A549 (cell line): ENCODE measurements at regions not wholly inside any gene's neighbourhood (a gene's known extent, or its start where the extent isn't known, plus 50 kb on each side); places are given as distances from the start of the nearest gene placed in this dataset.

Experiments used
- ATAC-seq, 2 experiments: fragments of 200-7000 bp in 1 of 2; fragments of >200 bp in 1 of 2; cut with Nextera tagmentation in 1 of 2; cut with Tn5 transposase in 1 of 2; 3 replicates each; pipeline versions ENCODE4 v1.8.0 to v1.9.1; 2018 to 2020; ENCODE audit warnings: mild to moderate bottlenecking in 1 of 2, moderate library complexity in 1 of 2
- CTCF ChIA-PET: fragments of 300-600 bp; sonication (Branson Sonifier 250); formaldehyde crosslinking; extraction: SDS; loops from one replicate; lab custom pipeline; 2021; ENCODE audit warnings: antibody characterized with exemption, inconsistent platforms; lab: Yijun Ruan, JAX
- POLR2A ChIA-PET: fragments of 350-600 bp; formaldehyde crosslinking; extraction: SDS; loops from one replicate; lab custom pipeline; 2021; ENCODE audit warnings: antibody characterized with exemption, inconsistent platforms; lab: Yijun Ruan, JAX
- DNase-seq, 2 experiments: peaks; one replicate each; pipeline versions ENCODE4 v3.0.0 to v3.0.0-alpha.2; 2011 to 2016; ENCODE audit warnings: low read depth in 1 of 2, low spot score in 1 of 2
- FAIRE-seq: peaks from 2 replicates; lab custom pipeline; 2011; peaks lifted over from hg19 to GRCh38; lab: Jason Lieb, UNC
- H3K27ac ChIP-seq, 2 experiments: fragments of >200 bp; sonication (Bioruptor Twin); formaldehyde crosslinking; 3 replicates each; pipeline ENCODE4 v1.5.1; 2016 to 2017
- H3K4me1 ChIP-seq: fragments of >200 bp; sonication (Bioruptor Twin); formaldehyde crosslinking; 3 replicates; pipeline ENCODE4 v1.6.1; 2016
- H3K4me2 ChIP-seq: fragments of >200 bp; sonication (Bioruptor Twin); formaldehyde crosslinking; 3 replicates; pipeline ENCODE4 v1.6.1; 2016
- H3K4me3 ChIP-seq: fragments of >200 bp; sonication (Bioruptor Twin); formaldehyde crosslinking; 3 replicates; pipeline ENCODE4 v1.5.1; 2016
- H3K9me3 ChIP-seq: fragments of >200 bp; sonication (Bioruptor Twin); formaldehyde crosslinking; 3 replicates; pipeline ENCODE4 v1.6.1; 2016
- BCL3 ChIP-seq: fragments of >200 bp; sonication (Bioruptor Twin); formaldehyde crosslinking; IDR thresholded peaks from 3 replicates; pipeline ENCODE4 v1.6.1; 2016
- CBX2 ChIP-seq: fragments of 200-600 bp; sonication (generic); IDR thresholded peaks from 2 replicates; pipeline ENCODE4 v1.6.1; 2016; ENCODE audit warnings: low read depth, mild to moderate bottlenecking, borderline replicate concordance
- CBX8 ChIP-seq: fragments of 200-600 bp; sonication (generic); IDR thresholded peaks from 2 replicates; pipeline ENCODE4 v1.6.1; 2016
- CHD2 ChIP-seq: fragments of 150-350 bp; IDR thresholded peaks from 2 replicates; pipeline ENCODE4 v1.6.1; 2014; ENCODE audit warnings: low read length; ENCODE audit not compliant: partially characterized antibody
- EHMT2 ChIP-seq: fragments of 200-600 bp; sonication (generic); IDR thresholded peaks from 2 replicates; pipeline ENCODE4 v1.6.1; 2016; ENCODE audit warnings: antibody characterized with exemption, low read depth, mild to moderate bottlenecking, moderate library complexity
- ELK1 ChIP-seq: fragments of 150-350 bp; IDR thresholded peaks from 2 replicates; pipeline ENCODE4 v1.6.1; 2014; ENCODE audit warnings: low read depth, mild to moderate bottlenecking, low read length
- EP300 ChIP-seq, 2 experiments: fragments of >200 bp; sonication (Bioruptor Twin); formaldehyde crosslinking; IDR thresholded peaks; 2 replicates in 1 of 2; 3 replicates in 1 of 2; pipeline ENCODE4 v1.6.1; 2016 to 2017
- FOXS1 ChIP-seq: fragments of 250-450 bp; sonication (Bioruptor Pico); IDR thresholded peaks from 2 replicates; pipeline ENCODE4 v1.5.0; 2020; ENCODE audit warnings: mild to moderate bottlenecking, moderate library complexity
- GATA3 ChIP-seq: IDR thresholded peaks from 2 replicates; pipeline ENCODE4 v1.6.1; 2012; ENCODE audit warnings: borderline replicate concordance
- HEYL ChIP-seq: fragments of 250-450 bp; sonication (Bioruptor Pico); IDR thresholded peaks from 2 replicates; pipeline ENCODE4 v1.8.0; 2021; ENCODE audit warnings: mild to moderate bottlenecking, moderate library complexity
- HMGXB4 ChIP-seq: fragments of 250-450 bp; sonication (Bioruptor Pico); IDR thresholded peaks from 2 replicates; pipeline ENCODE4 v1.5.0; 2021; ENCODE audit warnings: mild to moderate bottlenecking, moderate library complexity, borderline replicate concordance
- HOXB13 ChIP-seq: fragments of 250-450 bp; sonication (Bioruptor Pico); IDR thresholded peaks from 2 replicates; pipeline ENCODE4 v1.5.0; 2020; ENCODE audit warnings: low read depth, mild to moderate bottlenecking, moderate library complexity
- KDM5A ChIP-seq: fragments of 200-600 bp; sonication (generic); IDR thresholded peaks from 2 replicates; pipeline ENCODE4 v1.6.1; 2016; ENCODE audit warnings: antibody characterized with exemption, mild to moderate bottlenecking
- MAZ ChIP-seq: fragments of 150-350 bp; IDR thresholded peaks from 2 replicates; pipeline ENCODE4 v1.6.1; 2014; ENCODE audit warnings: antibody characterized with exemption, low read depth, low read length, borderline replicate concordance
- NR3C1 ChIP-seq: fragments of >200 bp; sonication (Bioruptor Twin); formaldehyde crosslinking; IDR thresholded peaks from 3 replicates; pipeline ENCODE4 v1.6.1; 2017
- POLR2AphosphoS2 ChIP-seq: conservative IDR thresholded peaks from 2 replicates; pipeline ENCODE4 v1.6.1; 2012; ENCODE audit warnings: low read length, improper control_type of control experiment, inconsistent platforms
- RAD21 ChIP-seq, 2 experiments: fragments of >200 bp in 1 of 2; sonication (Bioruptor Twin) in 1 of 2; formaldehyde crosslinking in 1 of 2; IDR thresholded peaks in 1 of 2; conservative IDR thresholded peaks in 1 of 2; 2 replicates in 1 of 2; 3 replicates in 1 of 2; pipeline ENCODE4 v1.6.1; 2012 to 2018; ENCODE audit warnings: inconsistent platforms in 1 of 2
- SMC3 ChIP-seq: fragments of >200 bp; sonication (Bioruptor Twin); formaldehyde crosslinking; IDR thresholded peaks from 3 replicates; pipeline ENCODE4 v1.6.1; 2018; ENCODE audit warnings: inconsistent platforms
- TFCP2L1 ChIP-seq: fragments of 250-450 bp; sonication (Bioruptor Pico); IDR thresholded peaks from 2 replicates; pipeline ENCODE4 v1.5.0; 2021; ENCODE audit warnings: mild to moderate bottlenecking
- ZC3H11A ChIP-seq: fragments of 450-650 bp; IDR thresholded peaks from 2 replicates; pipeline ENCODE4 v1.6.1; 2014; ENCODE audit warnings: antibody characterized with exemption, mild to moderate bottlenecking
- ZNF302 ChIP-seq: fragments of 250-450 bp; sonication (Bioruptor Pico); IDR thresholded peaks from 2 replicates; pipeline ENCODE4 v1.9.0; 2021; ENCODE audit warnings: inconsistent platforms, mild to moderate bottlenecking, moderate library complexity
- ZSCAN20 ChIP-seq: fragments of 250-450 bp; sonication (Bioruptor Pico); IDR thresholded peaks from 2 replicates; pipeline ENCODE4 v1.8.0; 2022; ENCODE audit warnings: mild to moderate bottlenecking, moderate library complexity
- WGBS: methylation state at CpG from one replicate; pipeline ENCODE4 v1.1.6; 2017; ENCODE audit errors: missing lambda C conversion rate; 5-methylcytosine and 5-hydroxymethylcytosine counted together
- TF ChIP-seq, protein P1 (sequence below): IDR thresholded peaks from 2 replicates; pipeline ENCODE4 v1.6.1; 2012
- TF ChIP-seq, protein P2 (sequence below): fragments of 250-450 bp; sonication (Bioruptor Pico); IDR thresholded peaks from 2 replicates; pipeline ENCODE4 v1.5.0; 2020; ENCODE audit warnings: low read depth, mild to moderate bottlenecking, moderate library complexity

DNA sequence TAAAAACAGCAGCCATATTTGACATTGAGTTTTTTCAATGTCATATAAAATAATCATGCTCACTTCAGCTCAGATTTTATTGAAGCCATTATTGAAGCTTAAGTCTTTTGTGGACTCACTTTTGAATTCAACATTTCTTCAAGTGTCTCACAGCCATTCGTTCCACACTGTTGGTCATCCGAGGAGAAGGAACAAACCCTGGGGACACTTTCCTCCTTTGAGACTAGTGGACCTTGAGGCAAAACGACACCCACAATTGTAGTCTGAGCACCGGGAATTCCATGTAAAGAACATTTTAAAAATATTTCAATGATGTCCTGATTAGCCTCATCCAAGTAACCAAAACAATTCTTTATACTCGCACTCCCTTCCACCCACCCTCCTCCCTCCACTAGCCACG, 174.7 kb downstream of the CD47 start:
- no peak for DNase-seq
- Histone ChIP-seq H3K4me3 (no peak overlapping the region), H3K4me1 (no peaks in the 10 kb centered on the region), H3K27ac (no peak overlapping the region), H3K9me3 (peaks cover 4% of the 10 kb centered on the region; the same call in 1 of the 3 replicates), H3K4me2 (no peak overlapping the region)
- ATAC-seq = no peak
- ChIA-PET CTCF (interaction anchor here (3.1 kb wide), 1 partner anchor 11 kb away, joined by 22 read pairs; no protein-coding TSS in a partner anchor), POLR2A (no interaction called here)
- TF ChIP-seq KDM5A (no peak), HMGXB4 (CRISPR knock-in tag) (no peak), CHD2 (no peak), MAZ (no peak), HOXB13 (CRISPR knock-in tag) (no peak), NR3C1 (no peak), FOXS1 (CRISPR knock-in tag) (no peak), CBX8 (no peak), POLR2AphosphoS2 (no peak), HEYL (CRISPR knock-in tag) (no peak), SMC3 (no peak), ELK1 (no peak), GATA3 (no peak), ZSCAN20 (CRISPR knock-in tag) (no peak), BCL3 (no peak), TFCP2L1 (CRISPR knock-in tag) (no peak), ZC3H11A (no peak)
- TF ChIP-seq, protein P1, sequence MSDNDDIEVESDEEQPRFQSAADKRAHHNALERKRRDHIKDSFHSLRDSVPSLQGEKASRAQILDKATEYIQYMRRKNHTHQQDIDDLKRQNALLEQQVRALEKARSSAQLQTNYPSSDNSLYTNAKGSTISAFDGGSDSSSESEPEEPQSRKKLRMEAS = no peak
- TF ChIP-seq, protein P2, sequence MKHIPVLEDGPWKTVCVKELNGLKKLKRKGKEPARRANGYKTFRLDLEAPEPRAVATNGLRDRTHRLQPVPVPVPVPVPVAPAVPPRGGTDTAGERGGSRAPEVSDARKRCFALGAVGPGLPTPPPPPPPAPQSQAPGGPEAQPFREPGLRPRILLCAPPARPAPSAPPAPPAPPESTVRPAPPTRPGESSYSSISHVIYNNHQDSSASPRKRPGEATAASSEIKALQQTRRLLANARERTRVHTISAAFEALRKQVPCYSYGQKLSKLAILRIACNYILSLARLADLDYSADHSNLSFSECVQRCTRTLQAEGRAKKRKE (CRISPR knock-in tag) = no peak
- 33% methylated on average over 6 of the region's 6 CpGs for WGBS
- FAIRE-seq = no peak

DNA sequence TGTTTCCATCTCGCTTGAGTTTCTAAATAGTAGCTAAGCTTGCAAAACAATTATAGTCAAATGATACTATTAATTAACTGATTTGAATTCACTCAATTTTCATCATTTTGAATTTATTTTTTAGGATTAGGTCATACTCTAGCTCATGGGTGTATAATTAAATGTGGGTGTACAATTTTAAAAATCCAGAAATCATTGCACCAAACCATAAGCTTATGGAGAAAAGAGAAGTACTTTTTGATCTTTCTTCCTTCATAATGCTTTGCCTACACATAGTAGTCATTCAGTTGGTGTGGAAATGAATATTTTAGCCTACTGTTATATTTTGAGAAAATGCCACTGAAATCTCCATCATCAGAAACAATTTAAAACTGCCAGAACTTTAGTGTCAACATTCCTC, 175.1 kb downstream of the CD47 start:
- ATAC-seq = no peak
- H3K4me2 ChIP-seq = no peak overlapping the region
- no peak for DNase-seq
- H3K4me1 ChIP-seq = no peaks in the 10 kb centered on the region
- no peak for FAIRE-seq
- ChIA-PET POLR2A (no interaction called here), CTCF (interaction anchor here (3.1 kb wide), 1 partner anchor 11 kb away, joined by 22 read pairs; no protein-coding TSS in a partner anchor)
- no peak overlapping the region for H3K27ac ChIP-seq
- 80% methylated on average over 1 of the region's 1 CpG for WGBS
- TF ChIP-seq EHMT2 (no peak), CHD2 (no peak), ZNF302 (CRISPR knock-in tag) (no peak), RAD21 (conservative IDR thresholded peaks at IDR 0.05 in 1 of 2, IDR thresholded peaks at IDR 0.05 in 1 of 2) (no peak), MAZ (no peak), FOXS1 (CRISPR knock-in tag) (no peak), KDM5A (no peak), EP300 (IDR thresholded peaks at IDR 0.05) (no peak), CBX2 (no peak), GATA3 (no peak)
- H3K4me3 ChIP-seq = no peak overlapping the region
- peaks cover 4% of the 10 kb centered on the region; the same call in 1 of the 3 replicates for H3K9me3 ChIP-seq
